K562 (cell line): ENCODE measurements at regions not wholly inside any gene's neighbourhood (a gene's known extent, or its start where the extent isn't known, plus 50 kb on each side); places are given as distances from the start of the nearest gene placed in this dataset.
"Not testable (repeated sequence)": the region's sequence is repeated elsewhere in the genome, so short reads cannot be mapped to it uniquely, and the experiment has no call there.

ENCODE experiments used
- ATAC-seq: fragments of 200-7000 bp; cut with Tn5 transposase; 3 replicates; pipeline ENCODE4 v1.9.1; 2020; ENCODE audit warnings: moderate library complexity
- BruUV-seq: library from RNA; stranded (reverse); fragments of 400-500 nt; replicated peaks from 2 replicates; lab custom pipeline; 2021; lab: Mats Ljungman, UMichigan
- CTCF ChIA-PET: fragments of 300-600 bp; formaldehyde crosslinking; extraction: SDS; loops from one replicate; lab custom pipeline; 2021; ENCODE audit warnings: low intra/inter-chr PET ratio; lab: Yijun Ruan, JAX
- POLR2A ChIA-PET: fragments of 300-600, 350-650 bp; sonication (Branson Sonifier 250); formaldehyde crosslinking; extraction: SDS; loops from one replicate; lab custom pipeline; 2021; ENCODE audit warnings: antibody characterized with exemption, inconsistent platforms; lab: Yijun Ruan, JAX
- DNase-seq, 4 experiments: peaks; one replicate each; pipeline versions ENCODE4 v3.0.0 to v3.0.0-alpha.2; 2011 to 2018; ENCODE audit warnings: low spot score in 3 of 4, mixed read lengths in 3 of 4; ENCODE audit errors: extremely low read depth in 1 of 4
- FAIRE-seq: peaks from 2 replicates; lab custom pipeline; 2011; peaks lifted over from hg19 to GRCh38; lab: Jason Lieb, UNC
- H2AFZ ChIP-seq: 2 replicates; pipeline ENCODE4 v1.6.0; 2011; ENCODE audit warnings: low read depth, low read length, control low read depth, inconsistent platforms
- H3K27ac ChIP-seq: fragments of 200-600 bp; 3 replicates; pipeline ENCODE4 v1.8.0; 2011; ENCODE audit warnings: low read depth, mild to moderate bottlenecking, control low read depth, inconsistent platforms, low read length, moderate library complexity, mixed read lengths; ENCODE audit errors: extremely low read depth
- H3K27me3 ChIP-seq, 2 experiments: fragments of 300-600 bp in 1 of 2; 2 replicates in 1 of 2; 3 replicates in 1 of 2; pipeline versions ENCODE4 v1.6.0 to v1.8.0; 2011; ENCODE audit warnings: inconsistent platforms in 2 of 2, low read length in 2 of 2, mild to moderate bottlenecking in 1 of 2, mixed read lengths in 1 of 2, moderate library complexity in 1 of 2; ENCODE audit not compliant: control insufficient read depth in 2 of 2, insufficient read depth in 2 of 2
- H3K36me3 ChIP-seq: fragments of 300-600 bp; 3 replicates; pipeline ENCODE4 v1.8.0; 2011; ENCODE audit warnings: mild to moderate bottlenecking, low read length, inconsistent platforms; ENCODE audit not compliant: control insufficient read depth, insufficient read depth
- H3K4me1 ChIP-seq, 2 experiments: fragments of 200-600 bp in 1 of 2; replicated peaks in 1 of 2; 2 replicates in 1 of 2; 3 replicates in 1 of 2; pipeline versions ENCODE4 v1.5.1 to v1.8.0; 2011; ENCODE audit warnings: inconsistent platforms in 2 of 2, low read length in 2 of 2, mild to moderate bottlenecking in 1 of 2, mixed read lengths in 1 of 2, moderate library complexity in 1 of 2; ENCODE audit not compliant: control insufficient read depth in 2 of 2, insufficient read depth in 2 of 2
- H3K4me2 ChIP-seq: 2 replicates; pipeline ENCODE4 v1.6.1; 2011; ENCODE audit warnings: low read length, control low read depth, inconsistent platforms, mixed read lengths; ENCODE audit not compliant: insufficient read depth
- H3K4me3 ChIP-seq: fragments of 200-600 bp; sonication (generic), shearing (Covaris generic); 2 replicates; pipeline ENCODE4 v1.5.1; 2016; ENCODE audit warnings: control low read depth, inconsistent platforms
- H3K79me2 ChIP-seq: fragments of 200-600 bp; 3 replicates; pipeline ENCODE4 v1.8.0; 2011; ENCODE audit warnings: low read length, inconsistent platforms; ENCODE audit not compliant: control insufficient read depth, insufficient read depth
- H3K9ac ChIP-seq, 2 experiments: 2 replicates each; pipeline versions ENCODE4 v1.6.0 to v1.6.1; 2011; ENCODE audit warnings: low read depth in 2 of 2, low read length in 2 of 2, control low read depth in 1 of 2, inconsistent platforms in 1 of 2, mild to moderate bottlenecking in 1 of 2, mixed read lengths in 1 of 2; ENCODE audit not compliant: insufficient read depth in 1 of 2
- H3K9me1 ChIP-seq: one replicate; pipeline ENCODE4 v1.6.0; 2011; ENCODE audit warnings: inconsistent platforms, mild to moderate bottlenecking, low read length, moderate library complexity; ENCODE audit not compliant: control insufficient read depth, insufficient read depth
- H3K9me3 ChIP-seq: replicated peaks from 2 replicates; pipeline ENCODE4 v1.5.1; 2011; ENCODE audit warnings: low read depth, low read length, inconsistent platforms; ENCODE audit not compliant: control insufficient read depth, insufficient read depth
- H4K20me1 ChIP-seq: replicated peaks from 2 replicates; pipeline ENCODE4 v1.6.1; 2011; ENCODE audit warnings: low read length, inconsistent platforms, mixed read lengths; ENCODE audit not compliant: control insufficient read depth, insufficient read depth
- BRD9 ChIP-seq: fragments of 450-650 bp; IDR thresholded peaks from 2 replicates; pipeline ENCODE4 v1.6.1; 2018; ENCODE audit warnings: low read depth; ENCODE audit not compliant: partially characterized antibody
- CC2D1A ChIP-seq: fragments of 450-650 bp; IDR thresholded peaks from 2 replicates; pipeline ENCODE4 v1.6.1; 2017; ENCODE audit warnings: mild to moderate bottlenecking
- FUS ChIP-seq: fragments of 200-400 bp; formaldehyde crosslinking; optimal IDR thresholded peaks from 2 replicates; pipeline ENCODE3; 2017; ENCODE audit warnings: low read depth, low read length
- KDM1A ChIP-seq, 2 experiments: fragments of 450-650 bp; IDR thresholded peaks; 2 replicates each; pipeline ENCODE4 v1.6.1; 2016; ENCODE audit warnings: mild to moderate bottlenecking in 2 of 2
- POLR2A ChIP-seq: fragments of 450-650 bp; conservative IDR thresholded peaks from 2 replicates; pipeline ENCODE4 v1.6.1; 2016
- SMARCA5 ChIP-seq: fragments of 450-650 bp; IDR thresholded peaks from 2 replicates; pipeline ENCODE4 v1.6.1; 2016
- THRA ChIP-seq: fragments of 450-650 bp; IDR thresholded peaks from 2 replicates; pipeline ENCODE4 v1.6.1; 2017; ENCODE audit warnings: mild to moderate bottlenecking, moderate library complexity
- ZKSCAN3 ChIP-seq: fragments of 250-450 bp; sonication (Bioruptor Pico); IDR thresholded peaks from 2 replicates; pipeline ENCODE4 v1.4.0; 2020
- ZNF184 ChIP-seq: sonication (generic); formaldehyde crosslinking; IDR thresholded peaks from 2 replicates; pipeline ENCODE4 v1.5.0; 2020; ENCODE audit warnings: missing genetic modification reagents
- ZNF239 ChIP-seq: fragments of 250-450 bp; sonication (Bioruptor Pico); IDR thresholded peaks from 2 replicates; pipeline ENCODE4 v1.4.0; 2020; ENCODE audit warnings: mild to moderate bottlenecking
- ZNF408 ChIP-seq: fragments of 250-450 bp; sonication (Bioruptor Pico); IDR thresholded peaks from 2 replicates; pipeline ENCODE4 v1.4.0; 2020; ENCODE audit warnings: low read depth, mild to moderate bottlenecking, moderate library complexity
- ZNF445 ChIP-seq: fragments of 250-450 bp; sonication (Bioruptor Pico); IDR thresholded peaks from 2 replicates; pipeline ENCODE4 v1.4.0; 2020; ENCODE audit warnings: low read depth, mild to moderate bottlenecking, moderate library complexity
- whole genome bisulfite sequencing: fragments of 100-300 bp; shearing (Covaris generic); methylation state at CpG from one replicate; pipeline ENCODE4 v1.1.6; 2016; ENCODE audit warnings: low coverage, mixed read lengths; ENCODE audit not compliant: insufficient coverage; ENCODE audit errors: missing lambda C conversion rate; 5-methylcytosine and 5-hydroxymethylcytosine counted together
- in situ Hi-C: fragments of 300-500 bp; cut with MboI; formaldehyde crosslinking; loops from 4 replicates; pipeline ENCODE4 v1.15.0; 2018; ENCODE audit warnings: inconsistent platforms, mixed read lengths
- intact Hi-C: fragments of 100-400 bp; cut with micrococcal nuclease; formaldehyde crosslinking; loops from 2 replicates; pipeline ENCODE4 v1.14.2; 2022

- TF ChIP-seq THRA: no peak
- TF ChIP-seq, all 486 proteins: peak for 8
Measured at GRCh38 chr21:35517865-35518264, 468.8 kb upstream of the RUNX1 start (continued).

- DNase-seq, H3K79me2 ChIP-seq, H3K27ac ChIP-seq, H3K27me3 ChIP-seq, POLR2A ChIA-PET, H3K4me3 ChIP-seq, H3K9me3 ChIP-seq, FAIRE-seq, H3K4me2 ChIP-seq, H2AFZ ChIP-seq, H3K4me1 ChIP-seq, H4K20me1 ChIP-seq, H3K9ac ChIP-seq, H3K36me3 ChIP-seq, CTCF ChIA-PET, ATAC-seq, BruUV-seq, in situ Hi-C loops, H3K9me1 ChIP-seq: not testable (repeated sequence)
- WGBS: 33% methylated on average over 1 of the region's 2 CpGs
- intact Hi-C loops: loop anchor here (10.0 kb wide), 1 partner anchor 329 kb away; no protein-coding TSS in a partner anchor
- TF ChIP-seq ZNF184 (CRISPR knock-in tag): peak; percentile 62; the same call in 1 of the 2 replicates
Measured at GRCh38 chr21:35516292-35516691, 467.2 kb upstream of the RUNX1 start.

- Histone ChIP-seq H3K9me1 (no peaks in the 10 kb centered on the region), H3K9ac (no peak overlapping the region), H3K36me3 (no peaks in the 10 kb centered on the region), H3K4me1 (peaks cover 3 to 23% of the 10 kb centered on the region in 2 experiments; a peak in 3 of 5 replicates), H3K4me2 (no peak overlapping the region), H3K79me2 (no peaks in the 10 kb centered on the region), H3K4me3 (no peak overlapping the region), H3K27ac (no peak overlapping the region), H3K9me3 (no peaks in the 10 kb centered on the region), H2AFZ (no peak overlapping the region), H4K20me1 (no peaks in the 10 kb centered on the region), H3K27me3 (no peaks in the 10 kb centered on the region)
- DNase-seq (no peak), FAIRE-seq (no peak), ATAC-seq (no peak)
- WGBS: 56% methylated on average over 1 of the region's 1 CpG
- intact Hi-C loops (loop anchor here (10.0 kb wide), 1 partner anchor 332 kb away; no protein-coding TSS in a partner anchor), in situ Hi-C loops (no loop called here)
- BruUV-seq: no TSS peak
- ChIA-PET POLR2A (interaction anchor here (0.9 kb wide), 1 partner anchor 72 kb away, joined by 3 read pairs; no protein-coding TSS in a partner anchor), CTCF (no interaction called here)
- no peak for TF ChIP-seq CC2D1A
- TF ChIP-seq ZKSCAN3 (CRISPR knock-in tag): no peak
- no peak for TF ChIP-seq POLR2A
- TF ChIP-seq BRD9: no peak
- no peak for TF ChIP-seq SMARCA5
- TF ChIP-seq ZNF445 (CRISPR knock-in tag): no peak
- TF ChIP-seq ZNF239 (CRISPR knock-in tag): no peak
- no peak for TF ChIP-seq FUS
- no peak for TF ChIP-seq ZNF408 (CRISPR knock-in tag)
- no peak for TF ChIP-seq KDM1A (IDR thresholded peaks at IDR 0.05)
Measured at GRCh38 chr21:35512346-35512745, 463.2 kb upstream of the RUNX1 start.
